Fibroblast of pulmonary artery (primary cell): ENCODE measurements at regions not wholly inside any gene's neighbourhood (a gene's known extent, or its start where the extent isn't known, plus 50 kb on each side); places are given as distances from the start of the nearest gene placed in this dataset.

ENCODE experiments used
- DNase-seq: peaks from one replicate; pipeline ENCODE4 v3.0.0-alpha.2; 2010; ENCODE audit warnings: low read depth
- H3K4me3 ChIP-seq: replicated peaks from 2 replicates; pipeline ENCODE4 v1.5.1; 2011; ENCODE audit warnings: low read depth, mild to moderate bottlenecking, control low read depth, low read length, moderate library complexity
- TF ChIP-seq, protein P1 (sequence below): IDR thresholded peaks from 2 replicates; pipeline ENCODE4 v1.5.1; 2011; ENCODE audit warnings: mild to moderate bottlenecking, control low read depth, low read length, inconsistent platforms; ENCODE audit errors: missing control alignments

DNA sequence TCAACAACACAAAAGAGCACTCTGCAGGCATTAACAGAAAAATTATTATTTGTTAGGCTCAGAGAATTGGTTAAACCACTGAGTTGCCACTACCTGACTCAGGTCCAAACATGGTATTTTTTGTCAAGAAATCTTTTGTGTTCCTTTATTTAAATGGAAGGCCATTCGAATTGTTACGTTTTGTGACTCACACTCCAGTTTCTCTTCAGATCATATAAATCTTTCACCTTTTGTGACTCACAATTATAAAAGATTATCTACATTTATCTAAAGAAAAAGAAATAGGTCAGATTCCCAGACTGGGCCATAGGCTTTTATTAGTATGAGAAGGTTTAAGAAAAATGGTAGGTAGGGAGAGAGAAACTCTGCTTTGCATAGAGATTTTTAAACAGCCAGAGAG, 669.8 kb downstream of the GALC start:
- no peak for DNase-seq
- TF ChIP-seq, protein P1, sequence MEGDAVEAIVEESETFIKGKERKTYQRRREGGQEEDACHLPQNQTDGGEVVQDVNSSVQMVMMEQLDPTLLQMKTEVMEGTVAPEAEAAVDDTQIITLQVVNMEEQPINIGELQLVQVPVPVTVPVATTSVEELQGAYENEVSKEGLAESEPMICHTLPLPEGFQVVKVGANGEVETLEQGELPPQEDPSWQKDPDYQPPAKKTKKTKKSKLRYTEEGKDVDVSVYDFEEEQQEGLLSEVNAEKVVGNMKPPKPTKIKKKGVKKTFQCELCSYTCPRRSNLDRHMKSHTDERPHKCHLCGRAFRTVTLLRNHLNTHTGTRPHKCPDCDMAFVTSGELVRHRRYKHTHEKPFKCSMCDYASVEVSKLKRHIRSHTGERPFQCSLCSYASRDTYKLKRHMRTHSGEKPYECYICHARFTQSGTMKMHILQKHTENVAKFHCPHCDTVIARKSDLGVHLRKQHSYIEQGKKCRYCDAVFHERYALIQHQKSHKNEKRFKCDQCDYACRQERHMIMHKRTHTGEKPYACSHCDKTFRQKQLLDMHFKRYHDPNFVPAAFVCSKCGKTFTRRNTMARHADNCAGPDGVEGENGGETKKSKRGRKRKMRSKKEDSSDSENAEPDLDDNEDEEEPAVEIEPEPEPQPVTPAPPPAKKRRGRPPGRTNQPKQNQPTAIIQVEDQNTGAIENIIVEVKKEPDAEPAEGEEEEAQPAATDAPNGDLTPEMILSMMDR: no peak
- H3K4me3 ChIP-seq: no peak overlapping the region

DNA sequence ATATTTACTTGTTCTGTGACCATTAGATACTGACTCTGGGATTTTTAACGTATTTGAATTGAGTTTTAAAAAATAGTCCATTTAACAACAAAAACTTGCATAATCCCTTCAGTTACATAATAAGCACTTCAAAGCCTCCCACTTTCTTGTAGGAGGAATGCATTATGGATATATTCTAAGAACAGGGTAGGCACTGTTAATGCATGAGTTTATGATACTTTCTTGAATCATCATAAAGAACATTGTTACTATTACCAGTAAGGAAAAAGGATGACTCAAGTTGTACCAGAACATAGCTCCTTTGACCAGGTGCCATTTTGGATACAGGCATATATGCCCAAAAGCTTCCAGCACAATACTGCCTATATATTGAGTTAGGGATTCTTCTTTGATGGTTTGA, 671.4 kb downstream of the GALC start:
- DNase-seq: no peak
- H3K4me3 ChIP-seq: no peak overlapping the region
- TF ChIP-seq, protein P1: no peak

DNA sequence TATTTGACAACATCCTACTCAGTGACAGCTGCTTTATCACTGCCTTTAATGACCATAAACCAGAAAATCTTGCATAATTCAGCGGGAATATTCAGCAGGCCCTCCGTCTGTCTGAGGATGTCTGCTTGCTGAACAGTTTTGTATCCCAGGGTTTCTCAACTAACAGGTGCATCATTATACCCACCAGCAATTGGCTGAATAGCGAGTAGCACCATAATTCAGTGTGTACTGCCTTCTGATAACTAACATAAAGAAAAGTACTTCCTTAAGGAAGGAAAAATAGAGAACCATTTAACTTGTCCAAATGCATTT, 680.1 kb downstream of the GALC start:
- DNase-seq: no peak
- no peak overlapping the region for H3K4me3 ChIP-seq
- TF ChIP-seq, protein P1: no peak

DNA sequence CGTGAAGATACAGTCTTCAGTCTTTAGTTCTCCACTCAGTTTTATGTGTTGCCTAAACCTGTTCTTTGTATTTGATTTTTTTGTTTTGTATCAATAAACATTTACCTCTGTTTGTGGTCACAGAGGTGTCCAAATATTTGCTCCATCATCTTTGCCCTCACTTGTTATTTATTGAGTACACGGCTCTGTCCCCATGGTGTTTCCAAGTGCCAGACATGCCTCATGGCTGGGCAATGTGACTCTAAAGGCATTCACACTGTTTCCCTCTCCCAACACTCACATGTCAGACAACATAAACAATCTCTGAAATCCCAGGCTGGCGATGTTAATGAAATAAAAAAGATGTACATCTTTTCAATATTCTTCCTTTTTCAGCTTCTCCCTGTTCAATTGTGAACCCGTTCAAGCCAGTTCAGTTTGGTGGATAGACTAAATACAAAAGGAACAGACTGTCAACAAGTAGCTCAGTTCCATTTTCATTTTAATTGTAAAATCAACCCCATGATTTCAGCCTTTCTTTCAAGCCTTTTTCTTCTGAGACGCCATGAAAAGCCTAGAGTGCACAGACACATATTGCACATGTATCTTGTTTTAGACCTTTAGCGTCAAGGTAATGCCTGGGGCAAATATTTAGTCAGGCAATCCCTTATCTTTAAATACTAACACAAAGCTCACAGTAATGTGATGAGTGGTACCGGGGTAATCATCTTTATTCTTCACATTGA, 680.7 kb downstream of the GALC start:
- DNase-seq: no peak
- TF ChIP-seq, protein P1: no peak
- H3K4me3 ChIP-seq: no peak overlapping the region

DNA sequence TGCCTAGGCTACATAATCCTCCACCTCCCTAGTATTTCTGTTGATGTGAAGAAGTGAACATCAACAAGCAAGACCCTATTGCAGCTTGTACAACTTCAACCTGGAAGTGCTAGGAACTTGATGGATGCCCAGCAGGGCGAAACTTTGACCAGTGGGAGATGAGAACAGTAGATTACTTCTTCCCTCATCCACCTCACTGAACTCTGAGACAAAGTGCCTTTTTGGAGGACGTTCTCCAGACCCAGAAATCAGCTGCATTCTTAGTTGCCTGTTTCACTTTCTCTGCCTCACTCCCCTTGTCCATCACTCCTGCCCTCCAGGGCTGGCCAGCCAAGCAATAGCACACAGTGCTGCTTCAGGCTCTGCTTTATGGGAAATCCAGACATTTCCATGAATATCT, 683.4 kb downstream of the GALC start:
- H3K4me3 ChIP-seq: no peak overlapping the region
- no peak for DNase-seq
- TF ChIP-seq, protein P1: no peak

DNA sequence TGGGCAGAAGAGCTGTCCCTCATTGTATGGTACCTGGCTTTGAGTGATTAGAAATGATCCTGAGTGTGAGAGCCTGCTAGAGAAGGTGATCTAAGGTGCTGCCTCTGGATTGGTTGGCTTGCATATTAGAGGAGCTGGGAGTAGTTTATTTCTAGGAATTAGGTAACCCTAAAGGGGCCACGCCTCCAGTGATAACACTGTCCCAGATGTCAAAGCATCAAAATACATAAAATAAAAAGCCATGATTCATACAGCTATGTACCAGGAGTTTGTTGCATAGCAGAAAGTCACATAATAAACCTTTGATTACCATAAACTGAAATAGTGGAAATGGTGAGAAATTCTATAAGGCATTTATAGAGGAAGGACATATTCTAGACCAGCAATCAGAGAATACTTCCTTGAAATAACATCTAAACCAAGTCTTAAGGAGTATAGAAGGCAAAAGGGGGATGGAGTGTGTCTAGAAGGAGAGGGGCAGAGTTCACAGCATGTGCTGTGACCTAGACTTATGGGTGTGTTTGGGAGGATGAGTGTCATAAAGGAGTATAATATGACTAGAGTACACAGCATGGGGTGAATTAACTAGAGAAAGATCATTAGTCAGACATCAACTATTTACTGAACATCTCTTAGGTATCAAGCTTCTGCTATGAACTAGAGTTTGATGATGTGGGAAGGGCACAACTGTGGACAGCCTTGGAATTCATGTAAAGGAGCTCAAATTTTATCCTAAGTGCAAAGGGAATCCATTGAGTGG, 686.4 kb downstream of the GALC start:
- TF ChIP-seq, protein P1: no peak
- no peak for DNase-seq
- H3K4me3 ChIP-seq: no peak overlapping the region
